DOHH2 (cell line): ENCODE measurements at regions not wholly inside any gene's neighbourhood (a gene's known extent, or its start where the extent isn't known, plus 50 kb on each side); places are given as distances from the start of the nearest gene placed in this dataset.

Source experiments
- H3F3A ChIP-seq: fragments of 200-600 bp; sonication (generic), shearing (Covaris generic); 2 replicates; pipeline ENCODE4 v1.6.0; 2016; ENCODE audit warnings: antibody characterized with exemption, mild to moderate bottlenecking; ENCODE audit not compliant: control insufficient read depth, insufficient read depth
- H3K27ac ChIP-seq: fragments of 200-600 bp; sonication (generic); 2 replicates; pipeline ENCODE4 v1.5.1; 2014; ENCODE audit warnings: low read depth, mild to moderate bottlenecking, low read length, moderate library complexity
- H3K27me3 ChIP-seq: fragments of 200-600 bp; sonication (generic); 2 replicates; pipeline ENCODE4 v1.6.1; 2014; ENCODE audit warnings: mild to moderate bottlenecking, low read length, mixed read lengths; ENCODE audit not compliant: control insufficient read depth
- H3K36me3 ChIP-seq: fragments of 200-600 bp; sonication (generic); 2 replicates; pipeline ENCODE4 v1.6.1; 2014; ENCODE audit warnings: mild to moderate bottlenecking, low read length, moderate library complexity, mixed read lengths; ENCODE audit not compliant: control insufficient read depth
- H3K4me1 ChIP-seq: fragments of 200-600 bp; sonication (generic); 2 replicates; pipeline ENCODE4 v1.6.1; 2014; ENCODE audit warnings: mild to moderate bottlenecking, low read length, mixed read lengths; ENCODE audit not compliant: control insufficient read depth
- H3K4me2 ChIP-seq: fragments of 200-600 bp; sonication (generic); 2 replicates; pipeline ENCODE4 v1.6.0; 2014; ENCODE audit warnings: mild to moderate bottlenecking, low read length, moderate library complexity
- H3K4me3 ChIP-seq: fragments of 200-600 bp; sonication (generic); 2 replicates; pipeline ENCODE4 v1.5.1; 2014; ENCODE audit warnings: mild to moderate bottlenecking, low read length, mixed read lengths
- H3K79me2 ChIP-seq: fragments of 200-600 bp; sonication (generic); 2 replicates; pipeline ENCODE4 v1.6.1; 2014; ENCODE audit warnings: mild to moderate bottlenecking, low read length, mixed read lengths; ENCODE audit not compliant: control insufficient read depth
- H3K9me2 ChIP-seq: fragments of 200-600 bp; sonication (generic); replicated peaks from 2 replicates; pipeline ENCODE4 v1.6.1; 2014; ENCODE audit warnings: mild to moderate bottlenecking, low read length, mixed read lengths; ENCODE audit not compliant: control insufficient read depth
- H3K9me3 ChIP-seq: fragments of 200-600 bp; sonication (generic); 2 replicates; pipeline ENCODE4 v1.6.1; 2014; ENCODE audit warnings: antibody characterized with exemption, low read length, mixed read lengths; ENCODE audit not compliant: control insufficient read depth, insufficient read depth
- H4K20me1 ChIP-seq: fragments of 200-600 bp; sonication (generic); 2 replicates; pipeline ENCODE4 v1.6.0; 2014; ENCODE audit warnings: low read depth, mild to moderate bottlenecking, antibody characterized with exemption, low read length, moderate library complexity; ENCODE audit not compliant: control insufficient read depth, insufficient read depth
- CTCF ChIP-seq: fragments of 200-600 bp; sonication (generic); IDR thresholded peaks from one replicate; pipeline ENCODE4 v1.5.1; 2014; ENCODE audit warnings: antibody characterized with exemption, mild to moderate bottlenecking, low read depth, low read length; ENCODE audit not compliant: poor library complexity, severe bottlenecking
- EZH2phosphoT487 ChIP-seq: fragments of 200-600 bp; sonication (generic); IDR thresholded peaks from 2 replicates; pipeline ENCODE4 v1.6.1; 2017; ENCODE audit warnings: borderline replicate concordance, mild to moderate bottlenecking, antibody characterized with exemption, low read length, moderate library complexity, mixed read lengths

- Histone ChIP-seq H3K4me2 (no peak overlapping the region), H3K9me2 (no peaks in the 10 kb centered on the region), H3K79me2 (no peaks in the 10 kb centered on the region), H3K27ac (no peak overlapping the region), H3K27me3 (no peaks in the 10 kb centered on the region), H4K20me1 (no peaks in the 10 kb centered on the region), H3K36me3 (no peaks in the 10 kb centered on the region), H3K4me1 (no peaks in the 10 kb centered on the region), H3K9me3 (no peaks in the 10 kb centered on the region), H3K4me3 (no peak overlapping the region), H3F3A (no peaks in the 10 kb centered on the region)
- TF ChIP-seq EZH2phosphoT487 (no peak), CTCF (no peak)
Measured at GRCh38 chr1:208835781-208836180, 591.6 kb upstream of the PLXNA2 start.

GRCh38 chr1:208837242-208837641, 593.1 kb upstream of the PLXNA2 start:
- Histone ChIP-seq H3K27me3 (no peaks in the 10 kb centered on the region), H3K27ac (no peak overlapping the region), H3K79me2 (no peaks in the 10 kb centered on the region), H3K9me3 (no peaks in the 10 kb centered on the region), H3F3A (no peaks in the 10 kb centered on the region), H3K9me2 (no peaks in the 10 kb centered on the region), H3K4me3 (no peak overlapping the region), H3K36me3 (no peaks in the 10 kb centered on the region), H3K4me1 (no peaks in the 10 kb centered on the region), H4K20me1 (no peaks in the 10 kb centered on the region), H3K4me2 (no peak overlapping the region)
- TF ChIP-seq CTCF (no peak), EZH2phosphoT487 (no peak)

- H3K27me3 ChIP-seq = no peaks in the 10 kb centered on the region
- no peaks in the 10 kb centered on the region for H3K79me2 ChIP-seq
- no peak overlapping the region for H3K4me3 ChIP-seq
- no peaks in the 10 kb centered on the region for H3K9me3 ChIP-seq
- no peaks in the 10 kb centered on the region for H3K36me3 ChIP-seq
- H3K9me2 ChIP-seq = no peaks in the 10 kb centered on the region
- H3K4me2 ChIP-seq = no peak overlapping the region
- no peaks in the 10 kb centered on the region for H4K20me1 ChIP-seq
- no peaks in the 10 kb centered on the region for H3F3A ChIP-seq
- H3K27ac ChIP-seq = no peak overlapping the region
- TF ChIP-seq CTCF (no peak), EZH2phosphoT487 (no peak)
- H3K4me1 ChIP-seq = no peaks in the 10 kb centered on the region
Measured at GRCh38 chr1:208841436-208841835, 597.3 kb upstream of the PLXNA2 start.

- Histone ChIP-seq H4K20me1 (no peaks in the 10 kb centered on the region), H3K79me2 (no peaks in the 10 kb centered on the region), H3K4me2 (no peak overlapping the region), H3F3A (no peaks in the 10 kb centered on the region), H3K27ac (no peak overlapping the region), H3K9me3 (no peaks in the 10 kb centered on the region), H3K4me3 (no peak overlapping the region), H3K27me3 (no peaks in the 10 kb centered on the region), H3K36me3 (no peaks in the 10 kb centered on the region), H3K4me1 (no peaks in the 10 kb centered on the region), H3K9me2 (no peaks in the 10 kb centered on the region)
- TF ChIP-seq EZH2phosphoT487 (no peak), CTCF (no peak)
Measured at GRCh38 chr1:208842451-208842850, 598.3 kb upstream of the PLXNA2 start.
